Kidney capillary endothelial cell (primary cell): ENCODE measurements at regions not wholly inside any gene's neighbourhood (a gene's known extent, or its start where the extent isn't known, plus 50 kb on each side); places are given as distances from the start of the nearest gene placed in this dataset.

Experiments used
- DNase-seq: peaks from one replicate; pipeline ENCODE4 v3.0.0-alpha.2; 2018; ENCODE audit warnings: low spot score

DNA sequence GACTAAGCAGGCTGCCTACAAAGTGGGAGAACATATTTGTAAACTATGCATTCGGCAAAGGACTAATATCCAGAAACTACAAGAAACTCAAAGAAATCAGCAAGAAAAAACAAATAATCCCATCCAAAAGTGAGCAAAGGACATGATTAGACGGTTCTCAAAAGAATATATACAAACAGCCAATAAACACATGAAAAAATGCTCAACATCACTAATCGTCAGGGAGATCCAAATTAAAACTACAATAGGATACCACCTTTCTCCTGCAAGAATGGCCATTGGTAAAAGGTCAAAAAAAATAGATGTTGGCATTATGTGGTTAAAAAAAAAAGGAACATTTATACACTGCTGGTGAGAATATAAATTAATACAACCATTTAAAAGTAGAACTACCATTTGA, 259.6 kb upstream of the SLITRK3 start:
- no peak for DNase-seq

DNA sequence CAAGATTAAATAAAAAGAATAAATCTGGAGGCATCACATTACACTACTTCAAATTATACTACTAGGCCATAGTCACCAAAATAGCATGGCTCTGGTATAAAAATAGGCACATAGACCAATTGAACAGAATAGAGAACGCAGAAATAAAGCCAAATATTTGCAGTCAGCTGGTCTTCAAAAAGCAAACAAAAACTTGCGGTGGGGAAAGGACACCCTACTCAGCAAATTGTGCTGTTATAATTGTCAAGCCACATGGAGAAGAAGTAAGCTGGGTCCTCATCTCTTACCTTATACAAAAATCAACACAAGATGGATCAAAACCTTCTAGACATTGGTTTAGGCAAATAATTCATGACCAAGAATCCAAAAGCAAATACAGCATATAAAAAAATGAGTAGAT, 259.2 kb upstream of the SLITRK3 start:
- no peak for DNase-seq

GRCh38 chr3:165451371-165452070, 255.3 kb upstream of the SLITRK3 start:
- DNase-seq: no peak

GRCh38 chr3:165446555-165446954, 250.4 kb upstream of the SLITRK3 start:
- no peak for DNase-seq

DNA sequence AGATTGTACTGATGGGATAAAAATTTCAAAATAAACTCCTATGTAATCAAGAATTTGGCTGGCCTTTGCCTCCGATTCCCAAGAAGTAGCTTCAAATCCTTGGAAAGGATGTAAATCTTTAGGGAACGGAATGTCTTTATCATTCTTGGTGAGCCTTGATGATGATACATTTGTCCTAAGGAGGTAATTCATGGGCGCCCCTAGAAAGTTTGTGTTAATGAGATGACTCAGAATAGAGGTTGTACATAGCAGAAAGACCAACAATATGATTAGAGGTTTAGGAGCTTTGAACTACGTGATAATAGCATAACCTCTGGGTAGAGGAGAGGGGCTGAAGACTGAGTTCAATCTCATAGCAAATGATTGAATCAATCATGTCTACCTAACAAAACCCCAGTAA, 248.6 kb upstream of the SLITRK3 start:
- no peak for DNase-seq

DNA sequence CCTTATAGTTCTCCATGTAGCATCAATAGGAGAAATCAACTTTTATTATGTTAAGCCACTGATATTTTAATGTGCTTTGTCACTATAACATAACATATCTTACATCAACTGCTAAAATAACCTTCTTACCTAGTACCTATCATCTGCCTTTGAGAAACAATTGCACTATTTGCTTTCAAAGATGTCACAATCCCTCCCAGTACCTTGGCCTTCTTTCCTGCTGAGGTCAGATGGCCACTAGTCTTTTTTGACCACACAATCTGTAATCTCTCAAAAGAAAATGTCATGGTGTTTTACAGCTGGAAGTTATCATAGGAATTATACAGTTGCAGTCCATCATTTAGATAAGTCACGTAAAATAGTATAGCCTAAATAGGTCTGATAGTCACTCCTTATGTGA, 247.5 kb upstream of the SLITRK3 start:
- no peak for DNase-seq

DNA sequence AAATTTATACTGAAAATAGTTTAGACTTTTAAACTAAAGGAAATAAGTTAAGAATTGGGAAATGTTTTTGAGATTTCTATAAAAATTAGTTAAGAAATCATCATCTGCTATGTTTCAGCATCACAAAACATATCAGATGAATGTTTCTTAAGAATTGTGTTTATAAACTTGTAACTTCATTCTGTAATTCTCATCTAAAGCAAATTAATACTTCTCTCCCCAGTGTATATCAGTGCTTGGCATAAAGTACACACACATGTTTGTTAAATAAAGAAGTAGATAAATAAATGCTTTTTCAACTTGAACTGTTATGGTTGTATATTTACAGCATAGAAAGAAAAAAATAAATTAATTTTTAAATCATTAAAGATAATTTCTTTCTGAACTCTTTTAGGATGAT, 245.9 kb upstream of the SLITRK3 start:
- no peak for DNase-seq

DNA sequence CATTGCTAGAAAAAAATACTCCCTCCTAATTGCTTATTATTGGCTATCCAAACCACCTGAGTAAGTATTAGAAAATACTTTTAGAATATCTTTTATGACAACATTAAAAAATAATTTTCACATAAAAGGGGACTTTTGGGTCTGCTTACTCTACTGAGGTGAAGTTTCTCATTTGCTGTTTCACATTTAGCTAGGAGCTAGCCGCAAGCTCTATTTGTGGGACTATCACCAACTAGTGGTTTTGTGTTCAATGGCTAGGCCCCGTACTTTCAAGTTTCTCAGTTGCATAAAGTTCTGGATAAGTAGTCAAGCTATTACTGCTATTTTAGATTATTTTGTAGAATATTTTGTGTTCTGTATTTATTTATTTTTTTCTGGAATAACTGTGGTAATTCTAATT, 244.2 kb upstream of the SLITRK3 start:
- no peak for DNase-seq

DNA sequence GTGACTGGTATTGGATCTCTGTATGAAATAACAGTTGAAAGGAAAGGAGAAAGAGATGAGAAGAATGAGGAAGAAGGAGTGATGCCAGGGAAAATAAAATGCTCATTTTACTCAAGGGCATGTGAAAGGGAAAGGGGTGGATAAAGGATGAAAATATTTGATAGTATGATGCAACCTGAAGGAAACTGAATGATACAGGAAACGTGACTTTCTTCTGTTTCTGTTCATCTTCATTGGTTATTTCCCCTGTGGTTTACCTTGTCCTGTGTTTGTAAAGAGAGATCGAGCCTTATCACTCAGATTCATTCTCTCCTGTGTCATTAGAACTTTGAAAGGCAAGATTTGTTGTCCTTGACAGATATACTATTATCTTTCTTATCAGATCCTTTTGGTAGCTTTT, 243.6 kb upstream of the SLITRK3 start:
- no peak for DNase-seq

- no peak for DNase-seq
Measured at GRCh38 chr3:165434516-165434915, 238.3 kb upstream of the SLITRK3 start.

DNA sequence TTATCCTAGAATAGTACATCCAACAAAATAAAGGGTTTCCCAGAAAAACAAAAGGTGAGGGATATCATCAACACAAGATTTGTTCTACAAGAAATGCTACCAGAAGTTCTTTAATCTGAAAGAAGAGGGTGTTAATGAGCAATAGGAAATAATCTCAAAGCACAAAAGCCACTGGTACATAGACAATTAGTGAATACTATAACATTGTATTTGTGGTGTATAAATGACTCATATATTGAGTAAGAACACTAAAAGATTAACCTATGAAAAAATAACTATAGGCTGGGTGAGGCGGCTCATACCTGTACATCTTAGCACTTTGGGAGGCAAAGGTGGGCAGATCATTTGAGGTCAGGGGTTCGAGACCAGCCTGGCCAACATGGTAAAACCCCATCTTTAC, 210.2 kb upstream of the SLITRK3 start:
- no peak for DNase-seq

DNA sequence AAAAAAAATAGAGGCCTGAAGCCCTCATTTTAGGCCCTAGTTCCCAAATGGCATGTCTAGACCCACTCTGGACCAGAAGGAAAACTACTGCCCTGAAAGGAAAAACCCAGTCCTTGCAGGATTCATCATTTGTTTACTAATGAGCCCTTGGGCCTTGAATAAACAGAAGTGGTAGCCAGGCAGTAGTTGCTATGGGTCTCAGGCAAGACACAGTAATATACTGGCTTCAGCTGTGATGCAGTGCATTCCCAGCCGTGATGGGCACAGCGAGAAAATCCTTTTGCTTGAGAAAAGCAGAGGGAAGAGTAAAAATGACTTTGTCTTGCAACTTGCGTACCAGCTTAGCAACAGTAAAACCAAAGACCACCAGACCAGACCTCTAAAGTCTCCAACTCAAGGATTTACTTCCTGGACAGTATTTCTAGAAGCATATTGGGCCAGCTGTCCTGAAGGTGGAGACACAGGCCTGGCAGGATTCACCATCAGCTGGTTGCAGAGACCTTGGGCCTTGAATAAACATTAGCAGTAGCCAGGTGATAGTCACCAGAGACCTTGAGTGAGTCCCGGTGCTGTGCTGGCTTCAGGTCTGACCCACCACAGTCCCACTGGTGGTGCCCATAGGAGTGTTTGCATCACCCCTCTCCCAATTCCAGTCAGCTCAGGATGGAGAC, 208.3 kb upstream of the SLITRK3 start:
- DNase-seq: no peak

DNA sequence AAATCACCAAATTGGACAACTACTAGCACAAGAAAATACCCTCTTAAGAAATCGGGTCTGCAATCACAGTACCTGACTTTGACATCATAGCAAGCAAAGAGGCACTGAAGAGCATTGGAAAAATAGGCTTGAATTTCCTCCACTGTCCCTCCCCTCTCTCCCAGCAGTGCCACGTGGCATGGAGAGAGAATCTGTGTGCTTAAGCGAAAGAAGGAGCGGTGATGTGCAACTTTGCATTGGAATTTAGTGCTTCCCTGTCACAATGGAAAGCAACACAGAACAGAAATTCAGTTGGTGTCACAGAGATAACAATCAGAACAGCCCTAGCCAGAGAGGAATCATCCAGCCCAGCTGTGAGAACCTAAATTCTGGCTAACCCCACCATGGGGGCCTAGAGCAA, 207.5 kb upstream of the SLITRK3 start:
- no peak for DNase-seq

GRCh38 chr3:165395188-165395587, 199.0 kb upstream of the SLITRK3 start:
- no peak for DNase-seq

DNA sequence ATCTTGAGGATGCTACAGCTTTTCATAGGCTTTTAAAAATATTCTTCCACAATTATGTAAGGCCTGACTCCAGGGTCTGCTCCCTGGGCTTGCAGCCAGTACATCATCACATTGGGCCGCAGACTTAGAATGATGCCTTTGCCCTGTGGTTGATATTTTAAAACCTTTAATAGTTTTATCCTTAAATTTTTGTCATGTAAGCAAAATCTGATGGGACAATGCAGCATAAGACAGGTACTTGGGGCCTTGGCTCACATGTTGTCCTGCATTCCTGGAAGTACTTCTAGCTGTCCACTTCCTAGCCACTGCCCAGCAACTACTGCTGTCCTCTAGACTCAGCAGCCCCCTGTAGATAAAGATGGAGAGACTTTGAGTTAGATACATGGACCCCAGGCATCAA, 197.3 kb upstream of the SLITRK3 start:
- no peak for DNase-seq

- no peak for DNase-seq
Measured at GRCh38 chr3:165390166-165390565, 194.0 kb upstream of the SLITRK3 start.

- no peak for DNase-seq
Measured at GRCh38 chr3:165389653-165390052, 193.5 kb upstream of the SLITRK3 start.

- no peak for DNase-seq
Measured at GRCh38 chr3:165389064-165389463, 192.9 kb upstream of the SLITRK3 start.

DNA sequence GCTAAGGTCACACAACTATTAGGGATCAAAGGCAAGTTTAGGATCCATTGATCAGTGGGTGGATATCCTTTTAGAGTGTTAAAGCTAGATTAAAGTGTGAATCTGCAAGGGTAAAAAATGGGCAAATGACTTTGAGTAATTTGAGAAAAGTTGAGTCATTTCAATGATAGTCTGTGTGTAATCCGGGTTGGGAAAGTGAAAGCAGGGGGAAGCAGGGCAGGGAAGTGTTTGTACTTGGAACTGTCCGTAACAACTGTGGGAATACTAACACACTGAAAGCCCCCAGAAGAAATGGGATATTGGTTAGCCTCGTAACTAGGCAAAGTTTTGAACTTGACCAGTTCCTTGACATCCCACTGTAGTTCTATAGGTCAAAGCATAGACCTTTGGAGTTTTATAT, 187.2 kb upstream of the SLITRK3 start:
- DNase-seq: no peak

DNA sequence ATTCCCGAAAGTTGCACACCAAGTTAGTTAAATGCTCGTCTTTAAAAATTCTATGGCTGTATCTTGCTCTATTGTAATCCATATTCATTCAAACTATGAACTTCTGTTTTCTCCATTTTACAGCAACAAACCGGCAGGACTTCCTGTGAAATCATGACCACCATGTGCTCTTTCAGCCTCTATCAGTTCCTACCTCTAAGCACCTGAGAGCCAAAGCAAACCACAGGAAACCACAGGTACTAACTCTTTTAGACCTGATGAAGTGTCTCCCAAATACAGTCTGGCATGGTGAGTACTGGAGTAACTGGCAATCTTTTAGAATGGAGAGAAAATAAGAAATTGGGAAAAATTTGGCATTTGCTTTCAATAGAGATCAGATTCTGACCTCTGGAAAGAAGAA, 186.5 kb upstream of the SLITRK3 start:
- no peak for DNase-seq

- DNase-seq: no peak
Measured at GRCh38 chr3:165378761-165379160, 182.6 kb upstream of the SLITRK3 start.

DNA sequence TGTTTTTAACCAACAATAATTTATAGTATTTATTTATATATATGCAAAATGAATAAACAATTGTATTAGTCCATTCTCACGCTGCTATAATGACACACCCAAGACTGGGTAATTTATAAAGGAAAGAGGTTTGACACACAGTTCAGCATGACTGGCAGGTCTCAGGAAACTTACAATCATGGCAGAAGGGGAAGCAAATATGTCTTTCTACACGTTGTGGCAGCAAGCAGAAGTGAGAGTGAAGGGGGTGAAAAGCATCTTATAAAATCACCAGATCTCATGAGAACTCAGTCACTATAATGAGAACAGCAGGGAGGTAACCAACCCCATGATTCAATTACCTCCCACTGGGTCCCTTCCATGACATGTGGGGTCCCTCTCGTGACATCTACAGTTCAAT, 162.8 kb upstream of the SLITRK3 start:
- DNase-seq: no peak

DNA sequence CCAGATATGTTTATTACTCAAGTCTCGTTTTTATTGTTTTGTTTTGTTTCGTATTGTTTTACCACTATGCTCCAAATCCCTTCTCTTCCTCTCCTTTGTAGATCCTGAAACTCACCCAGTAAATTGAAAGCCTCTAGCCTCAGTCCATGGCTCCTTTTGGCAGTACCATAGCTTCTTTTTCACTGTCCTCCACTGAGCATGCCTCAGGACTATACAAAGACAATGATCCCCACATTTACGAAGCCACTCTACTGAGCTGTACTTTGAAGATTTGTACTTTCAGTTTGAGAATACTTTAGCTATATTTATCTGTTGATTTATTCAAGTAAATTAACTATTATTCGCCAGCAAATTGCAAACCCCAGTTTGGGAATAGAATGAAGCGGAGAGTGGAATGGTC, 159.1 kb upstream of the SLITRK3 start:
- DNase-seq: no peak

- no peak for DNase-seq
Measured at GRCh38 chr3:165347526-165347925, 151.3 kb upstream of the SLITRK3 start.
